Karpas-422 (cell line): ENCODE measurements at regions not wholly inside any gene's neighbourhood (a gene's known extent, or its start where the extent isn't known, plus 50 kb on each side); places are given as distances from the start of the nearest gene placed in this dataset.
"Not testable (repeated sequence)": the region's sequence is repeated elsewhere in the genome, so short reads cannot be mapped to it uniquely, and the experiment has no call there.

Experiments
- DNase-seq: peaks from one replicate; pipeline ENCODE4 v3.0.0-alpha.2; 2015
- H2AFZ ChIP-seq: fragments of 200-600 bp; sonication (generic); 2 replicates; pipeline ENCODE4 v1.6.1; 2014; ENCODE audit warnings: antibody characterized with exemption, low read length, mixed read lengths
- H3K27ac ChIP-seq: fragments of 200-600 bp; sonication (generic); 2 replicates; pipeline ENCODE4 v1.5.1; 2014; ENCODE audit warnings: mild to moderate bottlenecking, low read length, moderate library complexity
- H3K27me3 ChIP-seq: fragments of 200-600 bp; sonication (generic); 2 replicates; pipeline ENCODE4 v1.6.1; 2014; ENCODE audit warnings: low read length, mixed read lengths
- H3K36me3 ChIP-seq: fragments of 200-600 bp; sonication (generic); 2 replicates; pipeline ENCODE4 v1.6.1; 2014; ENCODE audit warnings: low read length, mixed read lengths; ENCODE audit not compliant: insufficient read depth
- H3K4me1 ChIP-seq: fragments of 200-600 bp; sonication (generic); 2 replicates; pipeline ENCODE4 v1.6.1; 2014; ENCODE audit warnings: mild to moderate bottlenecking, low read length, mixed read lengths
- H3K4me2 ChIP-seq: fragments of 200-600 bp; sonication (generic); 2 replicates; pipeline ENCODE4 v1.6.1; 2014; ENCODE audit warnings: low read length, low read depth, mild to moderate bottlenecking; ENCODE audit not compliant: poor library complexity, severe bottlenecking
- H3K4me3 ChIP-seq: fragments of 200-600 bp; sonication (generic); 2 replicates; pipeline ENCODE4 v1.5.1; 2014; ENCODE audit warnings: mild to moderate bottlenecking, antibody characterized with exemption, low read length, mixed read lengths
- H3K79me2 ChIP-seq: fragments of 200-600 bp; sonication (generic); 2 replicates; pipeline ENCODE4 v1.6.1; 2014; ENCODE audit warnings: mild to moderate bottlenecking, low read length, mixed read lengths
- H3K9ac ChIP-seq: fragments of 200-600 bp; sonication (generic); 2 replicates; pipeline ENCODE4 v1.6.0; 2014; ENCODE audit warnings: low read length
- H3K9me2 ChIP-seq: fragments of 200-600 bp; sonication (generic), shearing (Covaris generic); replicated peaks from 2 replicates; pipeline ENCODE4 v1.6.0; 2014; ENCODE audit warnings: mild to moderate bottlenecking, low read length, moderate library complexity; ENCODE audit not compliant: insufficient read depth
- H3K9me3 ChIP-seq: fragments of 300-700, 200-600 bp; sonication (generic); 2 replicates; pipeline ENCODE4 v1.6.1; 2014; ENCODE audit warnings: low read length, mixed read lengths
- H4K20me1 ChIP-seq: fragments of 200-600 bp; sonication (generic); 2 replicates; pipeline ENCODE4 v1.6.1; 2014; ENCODE audit warnings: mild to moderate bottlenecking, antibody characterized with exemption, low read length, low read depth; ENCODE audit not compliant: insufficient read depth

- Histone ChIP-seq H3K79me2 (no peaks in the 10 kb centered on the region), H3K36me3 (no peaks in the 10 kb centered on the region), H3K27me3 (no peaks in the 10 kb centered on the region), H2AFZ (peak overlapping the region; percentile 1; the same call in 1 of the 2 replicates), H3K9me2 (no peaks in the 10 kb centered on the region), H4K20me1 (no peaks in the 10 kb centered on the region), H3K9me3 (no peaks in the 10 kb centered on the region), H3K4me2 (peak overlapping the region; percentile 71), H3K9ac (peak overlapping the region; percentile 50; the same call in 1 of the 2 replicates), H3K4me1 (peaks cover 59% of the 10 kb centered on the region), H3K27ac (peak overlapping the region; percentile 92; the same call in 1 of the 2 replicates), H3K4me3 (no peak overlapping the region)
- no peak for DNase-seq
Observed at GRCh38 chr10:120052964-120053702, 160.6 kb downstream of the SEC23IP start.

DNA sequence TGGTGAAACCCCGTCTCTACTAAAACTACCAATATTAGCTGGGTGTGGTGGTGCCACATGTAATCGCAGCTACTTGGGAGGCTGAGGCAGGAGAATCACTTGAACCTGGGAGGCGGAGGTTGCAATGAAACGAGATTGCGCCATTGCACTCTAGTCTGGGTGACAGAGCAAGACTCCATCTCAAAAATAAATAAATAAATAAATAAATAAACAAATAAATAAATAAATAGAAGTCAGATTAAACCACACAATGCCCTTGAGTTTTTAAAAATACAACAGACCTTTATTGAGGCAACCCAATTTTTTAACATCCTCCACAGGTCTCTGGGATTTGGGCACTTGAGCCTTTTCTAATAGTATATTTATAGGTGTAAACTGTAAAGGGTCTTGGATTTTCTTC is 167.3 kb downstream of the SEC23IP start:
- not testable (repeated sequence) for DNase-seq, H4K20me1 ChIP-seq, H3K27me3 ChIP-seq, H3K9me2 ChIP-seq, H3K4me3 ChIP-seq, H3K4me2 ChIP-seq, H3K9ac ChIP-seq, H3K79me2 ChIP-seq, H3K27ac ChIP-seq, H3K36me3 ChIP-seq, H2AFZ ChIP-seq, H3K9me3 ChIP-seq
- peaks cover 25% of the 10 kb centered on the region for H3K4me1 ChIP-seq

DNA sequence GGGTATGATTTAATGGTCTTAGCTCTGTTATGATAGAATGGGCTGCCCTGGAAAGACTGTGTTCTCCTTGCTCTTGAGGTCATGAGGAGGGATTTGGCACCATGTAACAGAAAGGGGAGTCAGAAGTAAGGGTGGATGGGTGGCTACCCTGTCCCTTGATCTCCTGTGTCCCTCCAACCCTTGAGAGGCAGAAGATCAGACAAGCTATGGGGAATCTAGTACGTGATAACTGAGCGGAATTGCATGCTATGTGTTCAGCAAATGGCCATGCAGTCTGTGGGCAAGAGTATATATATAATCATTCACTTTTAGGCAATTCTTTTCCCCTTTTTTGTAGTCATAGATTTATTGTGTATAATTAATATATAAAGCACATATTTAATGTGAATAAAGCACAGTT is 174.9 kb downstream of the SEC23IP start:
- H3K79me2 ChIP-seq: no peaks in the 10 kb centered on the region

DNA sequence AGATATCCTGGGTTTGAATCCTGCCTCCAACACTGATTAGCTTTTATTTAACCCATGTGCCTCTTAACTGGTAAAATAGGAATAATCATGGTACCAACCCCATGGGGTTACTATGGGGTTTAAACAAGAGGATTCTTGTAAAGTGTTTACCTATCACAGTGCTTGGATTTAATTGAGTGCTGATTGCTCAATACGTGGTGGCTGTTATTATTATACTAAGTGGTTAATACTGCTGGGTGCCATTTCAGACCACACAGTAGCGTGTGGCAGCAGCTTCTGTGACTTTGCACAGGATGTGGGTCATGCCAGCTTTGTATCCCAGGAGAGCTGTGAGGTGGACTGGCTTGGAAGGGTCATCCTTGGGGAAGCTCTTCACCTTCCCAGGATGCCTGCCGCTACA is 177.2 kb downstream of the SEC23IP start:
- Histone ChIP-seq H3K4me1 (peaks cover 12% of the 10 kb centered on the region), H3K9me3 (peaks cover 8% of the 10 kb centered on the region), H3K9me2 (no peaks in the 10 kb centered on the region), H3K36me3 (no peaks in the 10 kb centered on the region; the same call in 1 of the 2 replicates), H3K4me2 (no peak overlapping the region), H4K20me1 (no peaks in the 10 kb centered on the region), H3K4me3 (no peak overlapping the region), H3K79me2 (no peaks in the 10 kb centered on the region), H3K9ac (0 out of 2 replicates have a peak overlapping the region, but pooled peaks have one; percentile 30), H3K27ac (no peak overlapping the region), H3K27me3 (no peaks in the 10 kb centered on the region; the same call in 1 of the 2 replicates), H2AFZ (peak overlapping the region; percentile 42; the same call in 1 of the 2 replicates)
- DNase-seq: no peak

More for the DNA sequence above, 174.9 kb downstream of the SEC23IP start:
- Histone ChIP-seq H3K9ac (no peak overlapping the region), H3K9me2 (no peaks in the 10 kb centered on the region), H3K9me3 (no peaks in the 10 kb centered on the region), H3K4me1 (peaks cover 12% of the 10 kb centered on the region), H3K36me3 (no peaks in the 10 kb centered on the region; the same call in 1 of the 2 replicates), H3K27ac (no peak overlapping the region), H2AFZ (no peak overlapping the region), H3K4me3 (no peak overlapping the region), H3K4me2 (no peak overlapping the region), H3K27me3 (no peaks in the 10 kb centered on the region), H4K20me1 (no peaks in the 10 kb centered on the region)
- no peak for DNase-seq

GRCh38 chr10:120075349-120075748 is 182.8 kb downstream of the SEC23IP start:
- H4K20me1 ChIP-seq: no peaks in the 10 kb centered on the region
- H3K27ac ChIP-seq: no peak overlapping the region
- no peaks in the 10 kb centered on the region for H3K79me2 ChIP-seq
- no peak overlapping the region for H3K9ac ChIP-seq
- no peaks in the 10 kb centered on the region; the same call in 1 of the 2 replicates for H3K36me3 ChIP-seq
- no peak for DNase-seq
- H3K4me3 ChIP-seq: no peak overlapping the region
- no peak overlapping the region for H3K4me2 ChIP-seq
- no peaks in the 10 kb centered on the region; the same call in 1 of the 2 replicates for H3K27me3 ChIP-seq
- H3K9me2 ChIP-seq: no peaks in the 10 kb centered on the region
- H3K4me1 ChIP-seq: peaks cover 18% of the 10 kb centered on the region
- no peak overlapping the region; the same call in 1 of the 2 replicates for H2AFZ ChIP-seq
- peaks cover 8% of the 10 kb centered on the region for H3K9me3 ChIP-seq

DNA sequence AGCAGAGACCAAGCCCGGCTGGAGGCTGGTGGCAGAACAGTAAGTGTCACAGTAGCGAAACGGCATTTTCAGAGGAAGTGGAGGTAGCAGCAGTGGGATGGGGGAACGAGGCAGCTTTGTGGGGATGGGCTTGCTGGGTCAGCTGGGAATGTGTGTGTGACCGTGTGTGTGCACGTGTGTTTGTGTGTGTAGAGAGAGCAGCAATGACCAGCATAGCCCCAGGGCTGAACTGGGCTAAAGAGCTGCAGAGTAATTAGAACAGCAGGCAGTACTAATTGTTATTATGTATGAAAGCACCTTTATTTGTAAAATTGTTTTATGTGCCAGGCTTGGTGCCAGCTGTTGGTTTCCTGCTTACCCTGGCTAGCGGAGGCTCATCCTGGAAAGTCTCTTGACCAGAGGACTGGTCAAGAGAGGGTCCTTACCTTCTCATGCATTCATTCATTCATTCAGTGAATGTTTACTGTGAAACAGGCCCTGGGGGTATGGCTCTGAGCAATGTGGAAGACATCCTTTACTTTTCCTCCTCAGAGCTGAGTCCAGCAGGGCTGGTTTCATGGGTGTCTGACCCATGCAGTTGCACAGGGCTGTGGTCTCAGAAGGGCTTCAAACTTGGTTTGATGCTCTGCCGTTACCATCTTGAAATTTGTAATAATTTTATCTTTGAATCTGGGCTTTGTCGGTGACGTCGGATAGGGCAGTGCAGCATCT is 184.6 kb downstream of the SEC23IP start:
- Histone ChIP-seq H3K9ac (peak overlapping the region; percentile 31), H3K27me3 (no peaks in the 10 kb centered on the region; the same call in 1 of the 2 replicates), H3K4me1 (peaks cover 18% of the 10 kb centered on the region), H3K9me3 (peaks cover 8% of the 10 kb centered on the region), H4K20me1 (no peaks in the 10 kb centered on the region), H3K79me2 (no peaks in the 10 kb centered on the region), H3K27ac (no peak overlapping the region), H3K4me3 (peak overlapping the region; percentile 61), H2AFZ (peak overlapping the region; percentile 83), H3K9me2 (no peaks in the 10 kb centered on the region), H3K4me2 (peak overlapping the region; percentile 60), H3K36me3 (no peaks in the 10 kb centered on the region; the same call in 1 of the 2 replicates)
- DNase-seq: no peak

DNA sequence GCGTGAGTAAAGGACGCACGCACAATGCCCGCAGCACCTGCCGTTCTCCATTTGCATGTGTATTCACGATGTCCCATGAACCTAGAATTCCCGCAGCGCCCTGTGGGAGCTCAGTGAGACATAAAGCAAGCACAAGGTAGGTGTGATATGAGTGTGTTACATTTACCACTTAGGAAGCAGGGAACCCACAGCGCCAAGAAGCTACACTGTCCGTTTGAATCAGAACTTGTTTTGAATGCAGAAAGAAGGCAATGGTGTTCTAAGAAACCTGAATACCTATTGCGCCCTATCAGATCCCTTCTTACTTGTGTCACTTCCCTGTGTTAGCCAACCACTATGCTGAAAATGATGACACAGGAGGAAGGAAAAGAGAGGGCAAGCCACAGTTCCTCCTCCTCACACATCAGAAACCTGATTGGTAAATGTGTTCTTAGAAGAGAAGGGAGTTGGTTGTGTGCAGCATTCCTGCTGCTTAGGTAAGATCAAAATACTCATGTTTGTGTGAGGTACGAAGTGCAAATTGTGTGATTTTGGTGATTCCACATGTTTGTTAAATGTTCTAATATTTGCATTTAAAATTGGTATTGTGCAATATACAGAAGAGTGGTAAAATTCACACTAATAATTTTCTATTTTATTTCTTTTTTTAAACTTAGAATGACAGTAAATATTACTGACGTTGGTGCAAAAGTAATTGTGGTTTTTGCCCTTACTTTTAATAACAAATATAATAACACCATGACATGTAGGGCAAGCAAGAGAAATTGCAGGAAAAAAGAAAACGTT is 185.4 kb downstream of the SEC23IP start:
- H3K9me3 ChIP-seq: peaks cover 8% of the 10 kb centered on the region
- H4K20me1 ChIP-seq: no peaks in the 10 kb centered on the region

More for the DNA sequence above, 185.4 kb downstream of the SEC23IP start:
- H3K4me1 ChIP-seq: peaks cover 18% of the 10 kb centered on the region
- H3K27me3 ChIP-seq: no peaks in the 10 kb centered on the region; the same call in 1 of the 2 replicates
- no peaks in the 10 kb centered on the region for H3K9me2 ChIP-seq
- peak; percentile 85 for DNase-seq
- H3K4me3 ChIP-seq: peak overlapping the region; percentile 61
- no peaks in the 10 kb centered on the region; the same call in 1 of the 2 replicates for H3K36me3 ChIP-seq
- H3K4me2 ChIP-seq: peak overlapping the region; percentile 60
- no peak overlapping the region for H3K27ac ChIP-seq
- H3K9ac ChIP-seq: peak overlapping the region; percentile 31
- H3K79me2 ChIP-seq: no peaks in the 10 kb centered on the region
- H2AFZ ChIP-seq: peak overlapping the region; percentile 83
